Smooth muscle cell (in vitro differentiated cells): ENCODE measurements at regions not wholly inside any gene's neighbourhood (a gene's known extent, or its start where the extent isn't known, plus 50 kb on each side); places are given as distances from the start of the nearest gene placed in this dataset.
A peak's percentile ranks its signal among the peaks of the same experiment; 100 is the strongest.

Experiments
- DNase-seq: peaks from one replicate; lab custom pipeline; 2025; ENCODE audit not compliant: unreplicated experiment; lab: John Stamatoyannopoulos, UW
- H2AFZ ChIP-seq: fragments of 200-600 bp; sonication (generic); 2 replicates; pipeline ENCODE4 v1.6.0; 2016; ENCODE audit warnings: antibody characterized with exemption, low read depth, mild to moderate bottlenecking
- H3F3A ChIP-seq: fragments of 200-600 bp; sonication (generic); 2 replicates; pipeline ENCODE4 v1.6.0; 2017; ENCODE audit warnings: antibody characterized with exemption, low read depth
- H3K27ac ChIP-seq: fragments of 200-600 bp; sonication (generic); 2 replicates; pipeline ENCODE4 v1.5.1; 2016; ENCODE audit warnings: low read depth, mild to moderate bottlenecking
- H3K27me3 ChIP-seq: fragments of 200-600 bp; sonication (generic); 2 replicates; pipeline ENCODE4 v1.6.1; 2016; ENCODE audit warnings: low read depth, mild to moderate bottlenecking
- H3K36me3 ChIP-seq: fragments of 200-600 bp; sonication (generic); 2 replicates; pipeline ENCODE4 v1.5.1; 2016; ENCODE audit warnings: low read depth
- H3K4me1 ChIP-seq: fragments of 200-600 bp; sonication (generic); 2 replicates; pipeline ENCODE4 v1.5.1; 2016; ENCODE audit warnings: low read depth
- H3K4me2 ChIP-seq: fragments of 200-600 bp; sonication (generic); 2 replicates; pipeline ENCODE4 v1.6.0; 2016; ENCODE audit warnings: mild to moderate bottlenecking
- H3K4me3 ChIP-seq: fragments of 200-600 bp; sonication (generic); 2 replicates; pipeline ENCODE4 v1.5.1; 2016; ENCODE audit warnings: mild to moderate bottlenecking
- H3K79me2 ChIP-seq: fragments of 200-600 bp; sonication (generic); 2 replicates; pipeline ENCODE4 v1.6.0; 2016; ENCODE audit warnings: low read depth, mild to moderate bottlenecking
- H3K9ac ChIP-seq: fragments of 200-600 bp; sonication (generic); 2 replicates; pipeline ENCODE4 v1.6.0; 2016; ENCODE audit warnings: low read depth
- H3K9me3 ChIP-seq: fragments of 200-600 bp; sonication (generic); replicated peaks from 2 replicates; pipeline ENCODE4 v1.5.1; 2016; ENCODE audit warnings: low read depth
- H4K20me1 ChIP-seq: fragments of 200-600 bp; sonication (generic); 2 replicates; pipeline ENCODE4 v1.6.0; 2016; ENCODE audit warnings: low read depth
- CTCF ChIP-seq: fragments of 200-600 bp; sonication (generic); IDR thresholded peaks from 2 replicates; pipeline ENCODE4 v1.5.1; 2017; ENCODE audit warnings: borderline replicate concordance, mild to moderate bottlenecking, antibody characterized with exemption; ENCODE audit not compliant: insufficient read depth, poor library complexity, severe bottlenecking
- WGBS: methylation state at CpG from one replicate; pipeline ENCODE4 v1.1.7; 2016; ENCODE audit warnings: low lambda C conversion rate; 5-methylcytosine and 5-hydroxymethylcytosine counted together

GRCh38 chr3:43155464-43156121 is 49.7 kb upstream of the POMGNT2 start:
- H4K20me1 ChIP-seq, result no peaks in the 10 kb centered on the region
- no peaks in the 10 kb centered on the region for H3K79me2 ChIP-seq
- H3K4me1 ChIP-seq, result no peaks in the 10 kb centered on the region
- no peaks in the 10 kb centered on the region for H3K36me3 ChIP-seq
- H3K27ac ChIP-seq, result no peak overlapping the region
- 29% methylated on average over 11 of the region's 11 CpGs for WGBS
- H3K9ac ChIP-seq, result no peak overlapping the region
- no peaks in the 10 kb centered on the region for H3F3A ChIP-seq
- no peak overlapping the region for H3K4me3 ChIP-seq
- peaks cover 20% of the 10 kb centered on the region for H3K27me3 ChIP-seq
- no peak for DNase-seq
- H2AFZ ChIP-seq, result no peak overlapping the region
- no peak overlapping the region for H3K4me2 ChIP-seq
- H3K9me3 ChIP-seq, result no peaks in the 10 kb centered on the region
- peak; percentile 50 for TF ChIP-seq CTCF
